Transverse colon (tissue), 4 donors: ENCODE measurements at regions not wholly inside any gene's neighbourhood (a gene's known extent, or its start where the extent isn't known, plus 50 kb on each side); places are given as distances from the start of the nearest gene placed in this dataset.

Experiments used
- POLR2A ChIP-seq: fragments of 450-650 bp; IDR thresholded peaks from one replicate; pipeline ENCODE4 v1.6.1; 2016; ENCODE audit warnings: antibody characterized with exemption, mild to moderate bottlenecking, moderate library complexity
- POLR2AphosphoS5 ChIP-seq, 3 donors: sonication (generic); formaldehyde crosslinking; IDR thresholded peaks; one replicate each; pipeline ENCODE4 v1.6.1; 2016; ENCODE audit warnings: antibody characterized with exemption in 3 of 3
- TF ChIP-seq, protein P1 (sequence below), 5 experiments: fragments of 200-600 bp in 3 of 5; fragments of 450-650 bp in 2 of 5; sonication (generic) in 3 of 5; IDR thresholded peaks; 1 replicate in 2 of 5; 2 replicates in 3 of 5; pipeline ENCODE4 v1.5.1; 2016 to 2017; ENCODE audit warnings: antibody characterized with exemption in 5 of 5, inconsistent platforms in 3 of 5, mild to moderate bottlenecking in 2 of 5, moderate library complexity in 1 of 5

DNA sequence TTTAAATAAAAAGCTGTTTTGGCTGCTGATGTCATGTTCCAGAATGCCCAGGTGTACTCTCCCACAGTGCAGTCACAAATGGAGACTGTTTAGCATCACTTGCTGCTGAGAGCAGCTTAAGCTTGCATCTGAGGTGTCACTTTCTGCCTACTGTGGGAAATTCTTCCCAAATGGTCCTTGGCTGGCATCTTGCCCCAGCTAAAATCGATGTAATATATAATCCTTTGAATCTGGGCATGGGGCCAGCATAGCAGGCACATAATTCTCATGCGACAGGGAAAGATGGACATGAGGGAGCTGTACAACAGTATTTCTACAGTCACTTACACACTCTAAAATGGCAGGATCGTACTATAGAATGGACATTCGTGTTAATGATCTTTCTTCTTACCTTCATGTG lies 144.3 kb downstream of the MACIR start:
- TF ChIP-seq, protein P1, sequence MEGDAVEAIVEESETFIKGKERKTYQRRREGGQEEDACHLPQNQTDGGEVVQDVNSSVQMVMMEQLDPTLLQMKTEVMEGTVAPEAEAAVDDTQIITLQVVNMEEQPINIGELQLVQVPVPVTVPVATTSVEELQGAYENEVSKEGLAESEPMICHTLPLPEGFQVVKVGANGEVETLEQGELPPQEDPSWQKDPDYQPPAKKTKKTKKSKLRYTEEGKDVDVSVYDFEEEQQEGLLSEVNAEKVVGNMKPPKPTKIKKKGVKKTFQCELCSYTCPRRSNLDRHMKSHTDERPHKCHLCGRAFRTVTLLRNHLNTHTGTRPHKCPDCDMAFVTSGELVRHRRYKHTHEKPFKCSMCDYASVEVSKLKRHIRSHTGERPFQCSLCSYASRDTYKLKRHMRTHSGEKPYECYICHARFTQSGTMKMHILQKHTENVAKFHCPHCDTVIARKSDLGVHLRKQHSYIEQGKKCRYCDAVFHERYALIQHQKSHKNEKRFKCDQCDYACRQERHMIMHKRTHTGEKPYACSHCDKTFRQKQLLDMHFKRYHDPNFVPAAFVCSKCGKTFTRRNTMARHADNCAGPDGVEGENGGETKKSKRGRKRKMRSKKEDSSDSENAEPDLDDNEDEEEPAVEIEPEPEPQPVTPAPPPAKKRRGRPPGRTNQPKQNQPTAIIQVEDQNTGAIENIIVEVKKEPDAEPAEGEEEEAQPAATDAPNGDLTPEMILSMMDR (IDR thresholded peaks at IDR 0.05), result no peak
- TF ChIP-seq POLR2A, result no peak
- TF ChIP-seq POLR2AphosphoS5 (IDR thresholded peaks at IDR 0.05), result no peak
